ENCODE measurements at regions not wholly inside any gene's neighbourhood (a gene's known extent, or its start where the extent isn't known, plus 50 kb on each side); places are given as distances from the start of the nearest gene placed in this dataset.
"Not testable (repeated sequence)": the region's sequence is repeated elsewhere in the genome, so short reads cannot be mapped to it uniquely, and the experiment has no call there.

DNA sequence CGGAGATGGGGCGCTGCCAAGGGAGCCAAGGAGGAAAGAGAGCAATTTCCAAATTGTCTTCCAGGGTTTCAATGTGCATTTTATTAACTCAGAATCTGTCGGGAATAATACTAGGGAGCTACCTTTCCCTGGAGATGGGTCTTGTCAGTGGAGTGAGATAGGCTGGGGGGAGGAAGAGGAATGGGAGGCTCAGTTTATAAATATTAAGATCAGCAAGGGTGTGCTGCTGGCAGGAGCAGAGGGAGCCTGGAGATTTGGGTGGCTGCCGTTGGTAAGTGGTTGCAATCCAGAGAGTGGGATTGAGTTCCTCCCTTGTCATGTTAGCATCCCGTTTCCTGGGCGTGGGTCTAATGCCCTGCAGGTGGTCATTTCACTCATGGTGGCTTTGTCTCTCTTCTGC lies 89.9 kb upstream of the ZNG1F start:
- H3K27ac ChIP-seq (ENCODE audit: control insufficient read depth, insufficient read depth, low read length); FAIRE-seq; H3K27me3 ChIP-seq (ENCODE audit: control insufficient read depth, extremely low read depth, insufficient read depth, low read length); H3K9me3 ChIP-seq (ENCODE audit: control insufficient read depth, low read depth, low read length); H3K4me3 ChIP-seq (ENCODE audit: control insufficient read depth in 2 of 3, extremely low read depth in 1 of 3, insufficient read depth in 2 of 3, low read depth in 1 of 3, low read length in 3 of 3); H3K36me3 ChIP-seq (ENCODE audit: control insufficient read depth in 2 of 2, extremely low read depth in 1 of 2, insufficient read depth in 2 of 2, low read length in 2 of 2); H3K9me1 ChIP-seq (ENCODE audit: control insufficient read depth, extremely low read depth, insufficient read depth, low read length); H2AFZ ChIP-seq (ENCODE audit: control insufficient read depth, low read length); H3K9ac ChIP-seq (ENCODE audit: control insufficient read depth, extremely low read depth, insufficient read depth, low read length); H4K20me1 ChIP-seq (ENCODE audit: control insufficient read depth, extremely low read depth, insufficient read depth, low read length); H3K4me1 ChIP-seq (ENCODE audit: control insufficient read depth, extremely low read depth, insufficient read depth, low read length); DNase-seq (ENCODE audit: low read depth, low spot score); H3K4me2 ChIP-seq (ENCODE audit: control insufficient read depth, extremely low read depth, insufficient read depth, low read depth, low read length); dilution Hi-C loops (cut with MboI; ENCODE audit: extremely low pct_ligation_motif_present, low sequenced_read_pairs); H3K79me2 ChIP-seq (ENCODE audit: control insufficient read depth, insufficient read depth, low read length): not testable (repeated sequence)

DNA sequence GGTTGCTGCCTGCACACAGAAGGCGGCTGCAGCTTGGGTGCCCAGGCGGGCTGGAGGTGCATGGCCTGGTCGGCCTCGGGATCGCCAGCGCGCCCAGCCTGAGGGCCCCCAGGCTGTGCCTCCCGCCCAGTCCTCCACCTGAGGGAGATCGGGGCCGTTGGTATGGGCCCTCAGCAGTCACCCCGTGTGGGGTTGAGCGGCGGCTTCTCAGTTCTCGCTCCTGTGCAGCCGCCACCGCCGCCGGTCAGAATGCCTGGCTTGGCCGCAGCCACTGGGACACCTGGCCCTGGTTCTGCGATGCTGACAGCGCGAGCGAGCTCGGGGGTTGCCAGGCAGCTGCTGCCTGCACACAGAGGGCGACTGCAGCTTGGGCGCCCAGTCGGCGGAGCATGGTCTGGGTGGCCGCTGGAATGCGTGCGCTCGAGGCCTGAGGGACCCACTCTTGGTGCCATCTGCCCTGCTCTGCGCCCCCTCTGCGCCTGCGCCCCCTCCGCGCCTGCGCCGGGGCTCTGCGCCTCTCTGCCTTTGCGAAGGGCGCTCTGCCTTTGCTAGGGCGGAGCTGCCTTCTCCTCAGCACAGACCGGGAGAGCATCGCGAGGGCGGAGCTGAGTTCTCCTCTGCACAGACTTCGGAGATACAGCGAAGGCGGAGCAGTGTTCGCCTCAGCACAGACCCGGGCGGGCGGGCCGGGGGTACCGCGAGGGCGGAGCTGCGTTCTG lies 84.6 kb upstream of the ZNG1F start:
- not testable (repeated sequence) for H3K27ac ChIP-seq (ENCODE audit: control insufficient read depth, insufficient read depth, low read length)
- H2AFZ ChIP-seq (ENCODE audit: control insufficient read depth, low read length): peak overlapping the region; percentile 58

DNA sequence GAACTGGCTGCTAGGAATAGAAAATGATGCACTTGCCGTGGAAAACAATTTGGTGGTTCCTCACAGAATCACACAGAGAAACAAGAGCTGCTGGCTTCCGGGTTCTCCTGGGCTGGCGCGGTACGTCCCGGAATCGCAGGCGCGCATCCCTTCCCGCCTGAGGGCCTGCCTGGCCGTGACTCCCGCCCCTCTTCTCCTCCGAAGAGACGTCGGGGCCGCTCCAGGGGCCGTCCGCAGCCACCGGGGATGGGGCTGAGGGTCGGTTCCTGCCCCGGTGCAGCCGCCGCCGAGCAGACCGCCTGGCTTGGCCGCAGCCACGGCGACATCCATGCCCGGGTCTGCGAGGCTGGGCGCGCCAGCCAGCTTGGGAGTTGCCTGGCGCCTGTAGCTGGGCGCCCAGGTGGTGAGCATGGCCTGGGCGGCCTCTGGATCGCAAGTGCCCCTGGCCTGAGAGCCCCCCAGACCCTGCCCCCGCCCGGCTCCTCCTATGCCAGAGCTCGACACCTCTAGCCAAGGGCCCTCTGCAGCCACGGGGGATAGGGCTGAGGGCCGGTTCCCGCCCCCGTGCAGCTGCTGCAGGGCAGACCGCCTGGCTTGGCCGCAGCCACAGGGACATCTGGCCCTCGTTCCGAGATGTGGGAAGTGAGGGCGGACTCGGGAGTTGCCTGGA lies 83.9 kb upstream of the ZNG1F start:
- H3K4me2 ChIP-seq (ENCODE audit: control insufficient read depth, extremely low read depth, insufficient read depth, low read depth, low read length); H3K9ac ChIP-seq (ENCODE audit: control insufficient read depth, extremely low read depth, insufficient read depth, low read length); FAIRE-seq; H3K79me2 ChIP-seq (ENCODE audit: control insufficient read depth, insufficient read depth, low read length); H3K36me3 ChIP-seq (ENCODE audit: control insufficient read depth in 2 of 2, extremely low read depth in 1 of 2, insufficient read depth in 2 of 2, low read length in 2 of 2); H3K27me3 ChIP-seq (ENCODE audit: control insufficient read depth, extremely low read depth, insufficient read depth, low read length); dilution Hi-C loops (cut with MboI; ENCODE audit: extremely low pct_ligation_motif_present, low sequenced_read_pairs); DNase-seq (ENCODE audit: low read depth, low spot score); H4K20me1 ChIP-seq (ENCODE audit: control insufficient read depth, extremely low read depth, insufficient read depth, low read length); H3K9me1 ChIP-seq (ENCODE audit: control insufficient read depth, extremely low read depth, insufficient read depth, low read length); H3K9me3 ChIP-seq (ENCODE audit: control insufficient read depth, low read depth, low read length); H3K27ac ChIP-seq (ENCODE audit: control insufficient read depth, insufficient read depth, low read length); H3K4me1 ChIP-seq (ENCODE audit: control insufficient read depth, extremely low read depth, insufficient read depth, low read length): not testable (repeated sequence)
- Histone ChIP-seq H3K4me3 (ENCODE audit: control insufficient read depth in 2 of 3, extremely low read depth in 1 of 3, insufficient read depth in 2 of 3, low read depth in 1 of 3, low read length in 3 of 3) (peak overlapping the region in 1 of 3 experiments; percentile 37), H2AFZ (ENCODE audit: control insufficient read depth, low read length) (peak overlapping the region; percentile 15)

More for the DNA sequence above, 84.6 kb upstream of the ZNG1F start:
- H3K9me1 ChIP-seq (ENCODE audit: control insufficient read depth, extremely low read depth, insufficient read depth, low read length); H3K9me3 ChIP-seq (ENCODE audit: control insufficient read depth, low read depth, low read length); H3K79me2 ChIP-seq (ENCODE audit: control insufficient read depth, insufficient read depth, low read length); FAIRE-seq; dilution Hi-C loops (cut with MboI; ENCODE audit: extremely low pct_ligation_motif_present, low sequenced_read_pairs); H3K36me3 ChIP-seq (ENCODE audit: control insufficient read depth in 2 of 2, extremely low read depth in 1 of 2, insufficient read depth in 2 of 2, low read length in 2 of 2); H3K9ac ChIP-seq (ENCODE audit: control insufficient read depth, extremely low read depth, insufficient read depth, low read length); H4K20me1 ChIP-seq (ENCODE audit: control insufficient read depth, extremely low read depth, insufficient read depth, low read length); DNase-seq (ENCODE audit: low read depth, low spot score); H3K27me3 ChIP-seq (ENCODE audit: control insufficient read depth, extremely low read depth, insufficient read depth, low read length); H3K4me1 ChIP-seq (ENCODE audit: control insufficient read depth, extremely low read depth, insufficient read depth, low read length): not testable (repeated sequence)
- H3K4me2 ChIP-seq (ENCODE audit: control insufficient read depth, extremely low read depth, insufficient read depth, low read depth, low read length): peak overlapping the region; percentile 45
- peak overlapping the region in 2 of 3 experiments; percentile 39 to 51 for H3K4me3 ChIP-seq (ENCODE audit: control insufficient read depth in 2 of 3, extremely low read depth in 1 of 3, insufficient read depth in 2 of 3, low read depth in 1 of 3, low read length in 3 of 3)

- not testable (repeated sequence) for FAIRE-seq; H3K27ac ChIP-seq (ENCODE audit: control insufficient read depth, insufficient read depth, low read length); H3K79me2 ChIP-seq (ENCODE audit: control insufficient read depth, insufficient read depth, low read length)
These were observed 81.9 kb upstream of the ZNG1F start for GRCh38 chr9:41270992-41271391.

GRCh38 chr9:41269471-41269870 lies 80.4 kb upstream of the ZNG1F start:
- H3K79me2 ChIP-seq (ENCODE audit: control insufficient read depth, insufficient read depth, low read length); dilution Hi-C loops (cut with MboI; ENCODE audit: extremely low pct_ligation_motif_present, low sequenced_read_pairs); FAIRE-seq; H3K4me2 ChIP-seq (ENCODE audit: control insufficient read depth, extremely low read depth, insufficient read depth, low read depth, low read length); H3K9me3 ChIP-seq (ENCODE audit: control insufficient read depth, low read depth, low read length); H3K4me1 ChIP-seq (ENCODE audit: control insufficient read depth, extremely low read depth, insufficient read depth, low read length); H3K9me1 ChIP-seq (ENCODE audit: control insufficient read depth, extremely low read depth, insufficient read depth, low read length); H3K27ac ChIP-seq (ENCODE audit: control insufficient read depth, insufficient read depth, low read length); H3K36me3 ChIP-seq (ENCODE audit: control insufficient read depth in 2 of 2, extremely low read depth in 1 of 2, insufficient read depth in 2 of 2, low read length in 2 of 2); H3K4me3 ChIP-seq (ENCODE audit: control insufficient read depth in 2 of 3, extremely low read depth in 1 of 3, insufficient read depth in 2 of 3, low read depth in 1 of 3, low read length in 3 of 3); H3K9ac ChIP-seq (ENCODE audit: control insufficient read depth, extremely low read depth, insufficient read depth, low read length); DNase-seq (ENCODE audit: low read depth, low spot score); H3K27me3 ChIP-seq (ENCODE audit: control insufficient read depth, extremely low read depth, insufficient read depth, low read length); H4K20me1 ChIP-seq (ENCODE audit: control insufficient read depth, extremely low read depth, insufficient read depth, low read length); H2AFZ ChIP-seq (ENCODE audit: control insufficient read depth, low read length): not testable (repeated sequence)

More at GRCh38 chr9:41270992-41271391, 81.9 kb upstream of the ZNG1F start:
- dilution Hi-C loops (cut with MboI; ENCODE audit: extremely low pct_ligation_motif_present, low sequenced_read_pairs); H3K36me3 ChIP-seq (ENCODE audit: control insufficient read depth in 2 of 2, extremely low read depth in 1 of 2, insufficient read depth in 2 of 2, low read length in 2 of 2); H3K4me1 ChIP-seq (ENCODE audit: control insufficient read depth, extremely low read depth, insufficient read depth, low read length); H3K4me2 ChIP-seq (ENCODE audit: control insufficient read depth, extremely low read depth, insufficient read depth, low read depth, low read length); H4K20me1 ChIP-seq (ENCODE audit: control insufficient read depth, extremely low read depth, insufficient read depth, low read length); H3K9ac ChIP-seq (ENCODE audit: control insufficient read depth, extremely low read depth, insufficient read depth, low read length); H3K9me3 ChIP-seq (ENCODE audit: control insufficient read depth, low read depth, low read length); H3K4me3 ChIP-seq (ENCODE audit: control insufficient read depth in 2 of 3, extremely low read depth in 1 of 3, insufficient read depth in 2 of 3, low read depth in 1 of 3, low read length in 3 of 3); DNase-seq (ENCODE audit: low read depth, low spot score); H3K9me1 ChIP-seq (ENCODE audit: control insufficient read depth, extremely low read depth, insufficient read depth, low read length); H2AFZ ChIP-seq (ENCODE audit: control insufficient read depth, low read length); H3K27me3 ChIP-seq (ENCODE audit: control insufficient read depth, extremely low read depth, insufficient read depth, low read length): not testable (repeated sequence)

Data from keratinocyte (primary cell).